VCaP (cell line): ENCODE measurements at regions not wholly inside any gene's neighbourhood (a gene's known extent, or its start where the extent isn't known, plus 50 kb on each side); places are given as distances from the start of the nearest gene placed in this dataset.

Experiments
- H3K27ac ChIP-seq: fragments of 450-650 bp; 2 replicates; pipeline ENCODE4 v1.5.1; 2017
- CTCF ChIP-seq: fragments of 450-650 bp; conservative IDR thresholded peaks from 2 replicates; pipeline ENCODE4 v1.5.1; 2017; ENCODE audit warnings: mild to moderate bottlenecking, moderate library complexity

GRCh38 chr11:134555510-134555909, 143.5 kb upstream of the B3GAT1 start:
- no peak overlapping the region for H3K27ac ChIP-seq
- TF ChIP-seq CTCF = no peak

GRCh38 chr11:134554861-134555260, 142.8 kb upstream of the B3GAT1 start:
- no peak for TF ChIP-seq CTCF
- no peak overlapping the region for H3K27ac ChIP-seq

DNA sequence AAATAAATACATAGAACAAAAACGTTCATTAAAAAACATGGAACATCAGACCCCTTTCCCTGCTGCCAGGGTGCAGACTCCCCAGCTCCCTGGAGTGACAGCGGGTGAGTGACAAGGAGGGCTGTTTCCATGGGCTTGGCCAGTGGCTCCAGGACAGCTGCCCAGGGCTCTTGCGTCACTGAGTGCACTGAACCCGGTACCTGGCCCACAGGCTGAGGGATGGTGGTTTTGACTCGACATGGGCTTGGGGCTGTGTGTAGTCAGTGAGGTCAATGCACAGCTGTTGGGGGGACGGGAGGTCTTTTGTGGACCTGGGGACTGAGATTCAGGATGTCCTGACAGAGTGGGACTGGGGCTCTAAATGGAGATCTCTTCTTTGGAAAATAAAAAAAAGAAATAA, 142.1 kb upstream of the B3GAT1 start:
- TF ChIP-seq CTCF = no peak
- H3K27ac ChIP-seq = no peak overlapping the region

- TF ChIP-seq CTCF = no peak
- peak overlapping the region; percentile 10; the same call in 1 of the 2 replicates for H3K27ac ChIP-seq
These were observed 140.7 kb upstream of the B3GAT1 start for GRCh38 chr11:134552749-134553148.

- no peak overlapping the region for H3K27ac ChIP-seq
- TF ChIP-seq CTCF = no peak
These were observed 133.5 kb upstream of the B3GAT1 start for GRCh38 chr11:134545521-134545920.

GRCh38 chr11:134544095-134544815, 132.2 kb upstream of the B3GAT1 start:
- H3K27ac ChIP-seq = no peak overlapping the region
- no peak for TF ChIP-seq CTCF

DNA sequence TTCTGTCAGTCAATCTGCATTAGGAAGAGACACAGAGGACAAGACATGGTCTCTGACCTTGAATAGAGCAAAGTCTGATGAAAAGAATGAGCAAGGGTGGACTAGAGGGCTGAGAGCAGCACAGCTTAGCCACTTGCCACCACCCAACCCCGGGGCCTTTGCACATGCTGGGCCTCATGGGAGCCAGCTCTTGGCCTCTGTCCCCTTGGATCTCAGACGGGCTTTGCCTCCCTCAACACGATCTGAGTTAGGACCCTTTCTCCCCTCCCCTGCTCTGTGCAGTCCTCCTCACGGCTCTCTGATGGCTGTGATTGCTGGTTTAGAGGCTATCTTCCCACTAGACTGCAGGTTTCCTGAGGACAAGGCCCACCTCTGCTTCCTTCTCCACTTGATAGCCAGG, 131.6 kb upstream of the B3GAT1 start:
- no peak overlapping the region for H3K27ac ChIP-seq
- TF ChIP-seq CTCF = no peak
